ENCODE measurements at regions not wholly inside any gene's neighbourhood (a gene's known extent, or its start where the extent isn't known, plus 50 kb on each side); places are given as distances from the start of the nearest gene placed in this dataset.

DNA sequence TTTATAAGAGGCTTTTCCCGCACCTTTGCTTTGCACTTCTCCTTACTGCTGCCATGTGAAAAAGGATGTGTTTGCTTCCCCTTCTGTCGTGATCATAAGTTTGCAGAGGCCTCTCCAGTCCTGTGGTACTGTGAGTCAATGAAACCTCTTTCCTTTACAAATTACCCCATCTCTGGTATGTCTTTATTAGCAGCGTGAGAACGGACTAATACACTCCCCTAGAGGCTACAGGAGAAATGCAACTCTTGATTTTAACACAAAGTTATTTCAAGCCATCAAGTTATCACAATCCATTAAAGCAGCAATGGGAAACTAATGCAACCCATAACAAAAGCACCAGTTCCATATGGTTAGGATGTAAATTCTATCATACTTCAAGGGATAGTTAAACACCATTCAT is 1378.8 kb upstream of the DDX18 start:
- TF ChIP-seq, protein P1, sequence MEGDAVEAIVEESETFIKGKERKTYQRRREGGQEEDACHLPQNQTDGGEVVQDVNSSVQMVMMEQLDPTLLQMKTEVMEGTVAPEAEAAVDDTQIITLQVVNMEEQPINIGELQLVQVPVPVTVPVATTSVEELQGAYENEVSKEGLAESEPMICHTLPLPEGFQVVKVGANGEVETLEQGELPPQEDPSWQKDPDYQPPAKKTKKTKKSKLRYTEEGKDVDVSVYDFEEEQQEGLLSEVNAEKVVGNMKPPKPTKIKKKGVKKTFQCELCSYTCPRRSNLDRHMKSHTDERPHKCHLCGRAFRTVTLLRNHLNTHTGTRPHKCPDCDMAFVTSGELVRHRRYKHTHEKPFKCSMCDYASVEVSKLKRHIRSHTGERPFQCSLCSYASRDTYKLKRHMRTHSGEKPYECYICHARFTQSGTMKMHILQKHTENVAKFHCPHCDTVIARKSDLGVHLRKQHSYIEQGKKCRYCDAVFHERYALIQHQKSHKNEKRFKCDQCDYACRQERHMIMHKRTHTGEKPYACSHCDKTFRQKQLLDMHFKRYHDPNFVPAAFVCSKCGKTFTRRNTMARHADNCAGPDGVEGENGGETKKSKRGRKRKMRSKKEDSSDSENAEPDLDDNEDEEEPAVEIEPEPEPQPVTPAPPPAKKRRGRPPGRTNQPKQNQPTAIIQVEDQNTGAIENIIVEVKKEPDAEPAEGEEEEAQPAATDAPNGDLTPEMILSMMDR (IDR thresholded peaks at IDR 0.05): no peak
- TF ChIP-seq POLR2A (IDR thresholded peaks at IDR 0.05): no peak
